HCT116 (cell line): ENCODE measurements at regions not wholly inside any gene's neighbourhood (a gene's known extent, or its start where the extent isn't known, plus 50 kb on each side); places are given as distances from the start of the nearest gene placed in this dataset.

Experiments
- ATF3 ChIP-seq: IDR thresholded peaks from 2 replicates; pipeline ENCODE4 v1.6.1; 2012
- CBX3 ChIP-seq: IDR thresholded peaks from 2 replicates; pipeline ENCODE4 v1.6.1; 2012; ENCODE audit warnings: low read depth
- CTCF ChIP-seq, 3 experiments: fragments of 200-600 bp in 1 of 3; sonication (generic) in 1 of 3; IDR thresholded peaks in 2 of 3; conservative IDR thresholded peaks in 1 of 3; 2 replicates each; pipeline ENCODE4 v1.5.1; 2012 to 2017; ENCODE audit warnings: low read depth in 2 of 3, low read length in 2 of 3, antibody characterized with exemption in 1 of 3, borderline replicate concordance in 1 of 3, control low read depth in 1 of 3, mild to moderate bottlenecking in 1 of 3, mixed read lengths in 1 of 3, mixed run types in 1 of 3, moderate library complexity in 1 of 3; ENCODE audit not compliant: insufficient read depth in 1 of 3
- EZH2phosphoT487 ChIP-seq: fragments of 200-600 bp; IDR thresholded peaks from 2 replicates; pipeline ENCODE4 v1.6.1; 2018; ENCODE audit warnings: antibody characterized with exemption, borderline replicate concordance
- JUND ChIP-seq: IDR thresholded peaks from 2 replicates; pipeline ENCODE4 v1.6.1; 2012
- RAD21 ChIP-seq: IDR thresholded peaks from 2 replicates; pipeline ENCODE4 v1.6.1; 2012; ENCODE audit warnings: low read depth, mild to moderate bottlenecking
- SP1 ChIP-seq: IDR thresholded peaks from 2 replicates; pipeline ENCODE4 v1.6.1; 2012; ENCODE audit warnings: low read depth

- TF ChIP-seq SP1 (no peak), ATF3 (no peak), CTCF (IDR thresholded peaks at IDR 0.05 in 2 of 3, conservative IDR thresholded peaks at IDR 0.05 in 1 of 3; ENCODE audit: borderline replicate concordance in 1 of 3, insufficient read depth in 1 of 3, low read depth in 2 of 3, low read length in 2 of 3) (no peak), EZH2phosphoT487 (no peak), JUND (no peak), RAD21 (no peak), CBX3 (no peak)
Observed at GRCh38 chr3:118171236-118171852, 863.3 kb downstream of the IGSF11 start.
